ENCODE measurements at regions not wholly inside any gene's neighbourhood (a gene's known extent, or its start where the extent isn't known, plus 50 kb on each side); places are given as distances from the start of the nearest gene placed in this dataset.

DNA sequence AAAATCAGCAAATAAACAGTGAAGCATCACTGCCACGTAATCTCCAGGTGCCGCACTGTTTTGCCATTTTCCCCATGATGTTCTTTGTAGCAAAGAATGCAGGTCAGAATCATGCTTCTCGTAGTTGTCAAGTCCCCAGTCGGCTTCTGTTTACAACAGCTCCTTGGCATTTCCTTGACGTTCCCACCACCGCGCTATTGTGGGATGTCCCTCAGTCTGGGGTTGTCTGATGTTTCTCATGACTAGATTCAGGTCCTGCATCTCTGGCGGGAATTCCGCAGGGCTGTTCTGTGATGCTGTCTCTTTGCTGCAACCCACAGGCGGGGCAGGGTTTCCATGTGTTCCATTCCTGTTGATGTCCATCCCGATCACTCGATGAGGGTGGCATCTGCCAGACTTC, 117.9 kb upstream of the SMAD3 start:
- TF ChIP-seq EP300 (IDR thresholded peaks at IDR 0.05; ENCODE audit: low read depth) (no peak), POLR2A (IDR thresholded peaks at IDR 0.05) (no peak), POLR2AphosphoS5 (IDR thresholded peaks at IDR 0.05) (no peak)
- TF ChIP-seq, protein P1, sequence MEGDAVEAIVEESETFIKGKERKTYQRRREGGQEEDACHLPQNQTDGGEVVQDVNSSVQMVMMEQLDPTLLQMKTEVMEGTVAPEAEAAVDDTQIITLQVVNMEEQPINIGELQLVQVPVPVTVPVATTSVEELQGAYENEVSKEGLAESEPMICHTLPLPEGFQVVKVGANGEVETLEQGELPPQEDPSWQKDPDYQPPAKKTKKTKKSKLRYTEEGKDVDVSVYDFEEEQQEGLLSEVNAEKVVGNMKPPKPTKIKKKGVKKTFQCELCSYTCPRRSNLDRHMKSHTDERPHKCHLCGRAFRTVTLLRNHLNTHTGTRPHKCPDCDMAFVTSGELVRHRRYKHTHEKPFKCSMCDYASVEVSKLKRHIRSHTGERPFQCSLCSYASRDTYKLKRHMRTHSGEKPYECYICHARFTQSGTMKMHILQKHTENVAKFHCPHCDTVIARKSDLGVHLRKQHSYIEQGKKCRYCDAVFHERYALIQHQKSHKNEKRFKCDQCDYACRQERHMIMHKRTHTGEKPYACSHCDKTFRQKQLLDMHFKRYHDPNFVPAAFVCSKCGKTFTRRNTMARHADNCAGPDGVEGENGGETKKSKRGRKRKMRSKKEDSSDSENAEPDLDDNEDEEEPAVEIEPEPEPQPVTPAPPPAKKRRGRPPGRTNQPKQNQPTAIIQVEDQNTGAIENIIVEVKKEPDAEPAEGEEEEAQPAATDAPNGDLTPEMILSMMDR (IDR thresholded peaks at IDR 0.05) = no peak

Measured in transverse colon (tissue), 4 donors.